ENCODE measurements at regions not wholly inside any gene's neighbourhood (a gene's known extent, or its start where the extent isn't known, plus 50 kb on each side); places are given as distances from the start of the nearest gene placed in this dataset.

DNA sequence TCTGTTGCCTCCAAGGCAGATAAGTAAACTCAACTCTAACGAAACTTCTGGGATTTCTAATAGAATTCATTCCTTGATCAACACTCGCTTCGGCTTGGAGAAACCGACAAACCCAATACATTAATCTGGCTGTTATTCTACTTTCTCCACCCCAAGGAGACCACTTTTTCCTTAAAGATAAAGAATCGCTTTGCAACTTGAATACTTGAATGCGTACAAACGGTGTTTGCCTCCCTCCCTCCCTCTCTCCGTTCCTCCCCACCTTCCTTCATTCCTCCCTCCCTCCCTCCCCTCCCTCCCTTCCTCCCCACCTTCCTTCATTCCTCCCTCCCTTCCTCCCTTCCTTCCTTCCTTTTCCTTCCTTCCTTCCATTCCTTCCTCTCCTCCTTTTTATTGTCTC is 432.6 kb downstream of the HAPSTR1 start:
- H3K27me3 Mint-ChIP-seq, result no peaks in the 10 kb centered on the region
- peaks cover 7% of the 10 kb centered on the region for H3K9me3 Mint-ChIP-seq (ENCODE audit: low read depth)
- intact Hi-C loops (cut with DNase I, micrococcal nuclease), result no loop called here
- CTCF ChIA-PET, result no interaction called here
- POLR2A ChIA-PET, result no interaction called here
- ATAC-seq (no peak), DNase-seq (no peak)
- no peaks in the 10 kb centered on the region for H3K36me3 Mint-ChIP-seq (ENCODE audit: low read depth)
- no peak overlapping the region for H3K27ac Mint-ChIP-seq
- no peaks in the 10 kb centered on the region for H3K4me1 Mint-ChIP-seq
- no peak overlapping the region for H3K4me3 Mint-ChIP-seq

DNA sequence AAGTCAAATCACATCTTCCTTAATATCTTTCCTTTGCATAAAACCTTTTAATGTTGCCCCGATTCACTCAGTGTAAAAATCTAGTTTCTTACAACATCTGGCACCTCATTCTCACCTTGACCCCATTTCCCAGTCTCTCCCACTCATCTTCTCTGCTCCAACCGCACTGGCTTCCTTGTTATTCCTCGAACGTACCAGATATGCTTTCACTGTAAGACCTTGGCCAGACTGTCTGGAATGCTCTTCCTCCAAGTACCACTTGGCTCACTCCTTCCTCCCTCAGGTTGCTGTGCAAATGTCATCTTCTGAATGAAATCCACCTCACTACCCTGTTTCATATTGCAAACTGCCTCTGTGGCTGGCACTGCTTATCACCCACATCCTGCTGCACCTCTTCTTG is 433.6 kb downstream of the HAPSTR1 start:
- no peaks in the 10 kb centered on the region for H3K36me3 Mint-ChIP-seq (ENCODE audit: low read depth)
- DNase-seq (no peak), ATAC-seq (no peak)
- ChIA-PET CTCF (no interaction called here), POLR2A (no interaction called here)
- peaks cover 7% of the 10 kb centered on the region for H3K9me3 Mint-ChIP-seq (ENCODE audit: low read depth)
- H3K4me1 Mint-ChIP-seq, result no peaks in the 10 kb centered on the region
- no peaks in the 10 kb centered on the region for H3K27me3 Mint-ChIP-seq
- no peak overlapping the region for H3K4me3 Mint-ChIP-seq
- intact Hi-C loops (cut with DNase I, micrococcal nuclease), result no loop called here
- no peak overlapping the region for H3K27ac Mint-ChIP-seq

GRCh38 chr16:9526791-9527190 is 435.3 kb downstream of the HAPSTR1 start:
- ChIA-PET POLR2A (no interaction called here), CTCF (no interaction called here)
- peaks cover 9% of the 10 kb centered on the region for H3K9me3 Mint-ChIP-seq (ENCODE audit: low read depth)
- DNase-seq (no peak), ATAC-seq (no peak)
- H3K36me3 Mint-ChIP-seq (ENCODE audit: low read depth), result no peaks in the 10 kb centered on the region
- H3K27ac Mint-ChIP-seq, result no peak overlapping the region
- no peak overlapping the region for H3K4me3 Mint-ChIP-seq
- intact Hi-C loops (cut with DNase I, micrococcal nuclease), result no loop called here
- H3K4me1 Mint-ChIP-seq, result no peaks in the 10 kb centered on the region
- no peaks in the 10 kb centered on the region for H3K27me3 Mint-ChIP-seq

DNA sequence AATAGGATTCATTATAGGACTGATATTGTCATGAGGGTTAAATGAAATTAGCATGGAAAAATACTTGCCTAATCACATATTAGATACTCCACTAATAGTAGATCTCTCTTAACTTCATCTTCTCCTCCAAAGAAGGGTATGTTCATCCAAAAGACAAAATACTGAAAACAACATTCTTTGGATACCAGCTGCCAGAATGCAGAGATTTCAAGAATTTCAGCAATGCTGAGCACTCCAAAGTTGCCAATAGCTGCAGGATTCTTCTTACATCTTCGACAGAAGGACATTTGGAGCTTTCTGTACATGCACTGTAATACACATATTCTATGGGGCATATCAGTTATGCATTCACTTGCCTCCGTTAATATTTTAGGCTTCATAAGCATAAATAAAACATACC is 436.5 kb downstream of the HAPSTR1 start:
- H3K27me3 Mint-ChIP-seq, result no peaks in the 10 kb centered on the region

DNA sequence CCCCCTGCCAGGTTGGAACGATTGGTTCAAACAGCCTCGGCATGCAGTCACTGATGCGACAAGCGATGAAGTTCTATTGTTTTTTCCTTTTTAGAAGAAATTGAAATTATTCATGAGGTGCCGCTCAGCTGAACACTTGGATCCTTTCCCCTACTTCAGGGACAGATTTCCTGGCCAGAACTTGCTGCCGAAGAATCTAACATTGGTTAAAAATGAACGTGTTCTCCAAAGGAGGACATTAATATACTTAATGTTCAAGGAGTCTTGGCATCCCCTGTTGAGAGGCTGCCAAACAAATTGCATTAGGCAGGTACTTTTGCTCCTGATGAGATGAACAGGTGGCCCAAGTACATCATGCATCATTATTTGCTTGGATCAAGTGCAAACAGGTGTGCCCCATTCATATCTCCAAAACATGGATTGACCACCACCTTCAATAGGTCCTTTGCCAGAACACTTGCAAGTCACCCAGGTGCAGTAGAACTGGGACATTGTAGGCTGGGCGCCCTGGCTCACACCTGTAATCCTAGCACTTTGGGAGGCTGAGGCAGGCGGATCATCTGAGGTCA is 437.2 kb downstream of the HAPSTR1 start:
- no peaks in the 10 kb centered on the region for H3K27me3 Mint-ChIP-seq
- ChIA-PET POLR2A (no interaction called here), CTCF (no interaction called here)
- no peaks in the 10 kb centered on the region for H3K36me3 Mint-ChIP-seq (ENCODE audit: low read depth)
- H3K4me3 Mint-ChIP-seq, result no peak overlapping the region
- no peak for ATAC-seq
- peaks cover 9% of the 10 kb centered on the region for H3K9me3 Mint-ChIP-seq (ENCODE audit: low read depth)
- DNase-seq, result no peak
- H3K27ac Mint-ChIP-seq, result no peak overlapping the region
- intact Hi-C loops (cut with DNase I, micrococcal nuclease), result no loop called here
- H3K4me1 Mint-ChIP-seq, result no peaks in the 10 kb centered on the region

More for the DNA sequence above, 436.5 kb downstream of the HAPSTR1 start:
- intact Hi-C loops (cut with DNase I, micrococcal nuclease), result no loop called here
- no peak overlapping the region for H3K4me3 Mint-ChIP-seq
- no peaks in the 10 kb centered on the region for H3K4me1 Mint-ChIP-seq
- H3K9me3 Mint-ChIP-seq (ENCODE audit: low read depth), result peaks cover 9% of the 10 kb centered on the region
- no peak overlapping the region for H3K27ac Mint-ChIP-seq
- CTCF ChIA-PET, result no interaction called here
- no peaks in the 10 kb centered on the region for H3K36me3 Mint-ChIP-seq (ENCODE audit: low read depth)
- no peak for ATAC-seq
- no peak for DNase-seq
- POLR2A ChIA-PET, result no interaction called here

DNA sequence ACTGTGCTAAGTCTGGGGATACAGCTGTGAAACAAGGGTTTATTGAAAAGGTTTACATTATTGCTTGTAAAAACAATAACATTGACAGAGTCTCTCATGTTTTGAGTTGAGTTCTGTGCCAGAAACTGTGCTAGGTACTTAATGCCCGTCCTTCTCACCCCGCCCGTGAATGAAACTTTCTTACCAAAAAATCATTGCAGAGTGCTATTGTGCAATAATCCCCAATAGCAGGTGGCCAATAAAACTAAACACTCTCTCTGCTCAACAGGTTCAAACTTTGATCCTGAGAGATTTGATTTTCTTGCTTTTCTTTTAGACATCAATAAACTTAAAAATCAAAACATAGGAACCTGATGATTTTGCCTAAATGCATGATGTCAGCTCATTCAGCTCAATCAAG is 441.6 kb downstream of the HAPSTR1 start:
- ChIA-PET CTCF (interaction anchor here (0.6 kb wide), 1 partner anchor 1325 kb away, joined by 3 read pairs; no protein-coding TSS in a partner anchor), POLR2A (no interaction called here)
- no peaks in the 10 kb centered on the region for H3K36me3 Mint-ChIP-seq (ENCODE audit: low read depth)
- ATAC-seq (no peak), DNase-seq (no peak)
- peaks cover 2% of the 10 kb centered on the region for H3K9me3 Mint-ChIP-seq (ENCODE audit: low read depth)
- H3K4me1 Mint-ChIP-seq, result no peaks in the 10 kb centered on the region
- H3K27ac Mint-ChIP-seq, result no peak overlapping the region
- H3K4me3 Mint-ChIP-seq, result no peak overlapping the region
- intact Hi-C loops (cut with DNase I, micrococcal nuclease), result no loop called here
- H3K27me3 Mint-ChIP-seq, result no peaks in the 10 kb centered on the region

- no peaks in the 10 kb centered on the region for H3K27me3 Mint-ChIP-seq
- H3K36me3 Mint-ChIP-seq (ENCODE audit: low read depth), result no peaks in the 10 kb centered on the region
- H3K27ac Mint-ChIP-seq, result no peak overlapping the region
- peaks cover 2% of the 10 kb centered on the region for H3K9me3 Mint-ChIP-seq (ENCODE audit: low read depth)
- H3K4me1 Mint-ChIP-seq, result no peaks in the 10 kb centered on the region
- intact Hi-C loops (cut with DNase I, micrococcal nuclease), result no loop called here
- ATAC-seq, result no peak
- POLR2A ChIA-PET, result no interaction called here
- no peak overlapping the region for H3K4me3 Mint-ChIP-seq
- CTCF ChIA-PET, result no interaction called here
- no peak for DNase-seq
These were observed 443.3 kb downstream of the HAPSTR1 start for GRCh38 chr16:9534759-9535158.

DNA sequence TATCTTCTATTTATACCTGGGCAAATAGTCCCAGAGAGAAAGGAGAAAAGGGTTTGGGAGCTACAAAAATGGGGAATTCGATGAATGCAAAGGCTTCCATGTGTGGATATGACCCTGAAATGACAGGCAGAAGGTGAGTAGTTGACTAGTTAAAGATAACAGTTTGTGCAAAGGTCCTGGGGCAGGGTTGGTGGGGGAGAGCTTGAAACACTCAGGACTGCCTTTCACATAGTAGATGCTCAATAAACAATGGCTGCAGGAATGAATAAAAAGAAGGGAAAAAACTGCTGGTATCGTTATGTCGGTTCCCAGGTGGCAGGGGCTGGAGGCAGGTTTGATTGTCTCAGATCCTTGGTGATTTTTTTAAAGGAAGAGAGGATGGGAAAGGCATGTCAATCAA is 445.5 kb downstream of the HAPSTR1 start:
- DNase-seq (no peak), ATAC-seq (no peak)
- CTCF ChIA-PET, result interaction anchor here (0.5 kb wide), 2 partner anchors 1158 to 1942 kb away, joined by 3 read pairs; partner anchors contain the start of gene TEKT5
- H3K27me3 Mint-ChIP-seq, result no peaks in the 10 kb centered on the region
- POLR2A ChIA-PET, result no interaction called here
- no peaks in the 10 kb centered on the region for H3K36me3 Mint-ChIP-seq (ENCODE audit: low read depth)
- H3K9me3 Mint-ChIP-seq (ENCODE audit: low read depth), result no peaks in the 10 kb centered on the region
- intact Hi-C loops (cut with DNase I, micrococcal nuclease), result no loop called here
- H3K4me3 Mint-ChIP-seq, result no peak overlapping the region
- no peak overlapping the region for H3K27ac Mint-ChIP-seq
- H3K4me1 Mint-ChIP-seq, result no peaks in the 10 kb centered on the region

GRCh38 chr16:9539346-9539745 is 447.9 kb downstream of the HAPSTR1 start:
- no peak for ATAC-seq
- Mint-ChIP-seq H3K4me3 (no peak overlapping the region), H3K9me3 (ENCODE audit: low read depth) (no peaks in the 10 kb centered on the region), H3K4me1 (no peaks in the 10 kb centered on the region), H3K27me3 (no peaks in the 10 kb centered on the region), H3K36me3 (ENCODE audit: low read depth) (no peaks in the 10 kb centered on the region), H3K27ac (no peak overlapping the region)
- intact Hi-C loops (cut with DNase I, micrococcal nuclease), result no loop called here
- DNase-seq, result no peak
- ChIA-PET CTCF (no interaction called here), POLR2A (no interaction called here)

- Mint-ChIP-seq H3K4me3 (no peak overlapping the region), H3K27ac (no peak overlapping the region), H3K4me1 (no peaks in the 10 kb centered on the region), H3K36me3 (ENCODE audit: low read depth) (no peaks in the 10 kb centered on the region), H3K9me3 (ENCODE audit: low read depth) (peaks cover 5% of the 10 kb centered on the region), H3K27me3 (no peaks in the 10 kb centered on the region)
- ATAC-seq (no peak), DNase-seq (no peak)
- POLR2A ChIA-PET, result interaction anchor here (0.6 kb wide), 1 partner anchor 401 kb away, joined by 5 read pairs; no protein-coding TSS in a partner anchor
- intact Hi-C loops (cut with DNase I, micrococcal nuclease), result loop anchor here in 1 of 2 experiments (10.0 kb wide), 1 partner anchor 63 kb away; no protein-coding TSS in a partner anchor
- CTCF ChIA-PET, result no interaction called here
These were observed 450.3 kb downstream of the HAPSTR1 start for GRCh38 chr16:9541723-9542122.

DNA sequence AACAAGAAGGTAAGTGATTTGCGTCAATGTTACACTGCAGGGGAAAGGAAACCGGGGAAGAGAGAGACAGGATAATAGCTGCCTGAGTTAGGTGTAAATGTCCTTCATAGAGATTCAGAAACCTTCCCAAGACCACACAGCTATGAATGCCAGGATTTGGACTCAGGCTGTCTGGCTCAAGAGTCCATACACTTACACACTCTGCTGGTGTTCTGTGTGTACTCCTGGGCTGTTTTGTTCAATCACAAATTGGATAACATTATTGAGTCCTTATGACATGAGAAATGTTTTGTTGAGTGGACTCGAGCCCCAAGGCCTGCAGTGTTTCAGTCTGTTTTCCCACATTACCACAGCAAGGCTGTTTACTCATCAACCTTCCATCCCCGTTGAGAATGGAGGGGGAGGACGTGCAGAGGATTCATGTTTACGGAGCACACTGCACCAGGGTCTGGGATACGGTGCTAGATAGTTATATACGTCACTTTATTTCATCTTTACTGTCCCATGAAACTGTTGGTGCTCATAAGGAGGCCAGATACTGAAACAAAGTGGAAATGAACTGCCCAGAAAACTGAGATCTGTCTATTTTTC is 450.8 kb downstream of the HAPSTR1 start:
- Mint-ChIP-seq H3K36me3 (ENCODE audit: low read depth) (no peaks in the 10 kb centered on the region), H3K4me1 (no peaks in the 10 kb centered on the region), H3K27ac (no peak overlapping the region), H3K27me3 (no peaks in the 10 kb centered on the region), H3K9me3 (ENCODE audit: low read depth) (peaks cover 5% of the 10 kb centered on the region), H3K4me3 (no peak overlapping the region)
- CTCF ChIA-PET, result no interaction called here
- POLR2A ChIA-PET, result no interaction called here
- intact Hi-C loops (cut with DNase I, micrococcal nuclease), result loop anchor here in 1 of 2 experiments (10.0 kb wide), 1 partner anchor 63 kb away; no protein-coding TSS in a partner anchor
- DNase-seq (no peak), ATAC-seq (no peak)

- Mint-ChIP-seq H3K4me3 (no peak overlapping the region), H3K4me1 (no peaks in the 10 kb centered on the region), H3K27me3 (no peaks in the 10 kb centered on the region), H3K9me3 (ENCODE audit: low read depth) (peaks cover 7% of the 10 kb centered on the region), H3K36me3 (ENCODE audit: low read depth) (no peaks in the 10 kb centered on the region), H3K27ac (no peak overlapping the region)
- CTCF ChIA-PET, result no interaction called here
- DNase-seq (no peak), ATAC-seq (no peak)
- POLR2A ChIA-PET, result interaction anchor here (0.7 kb wide), 1 partner anchor 274 kb away, joined by 6 read pairs; no protein-coding TSS in a partner anchor
- intact Hi-C loops (cut with DNase I, micrococcal nuclease), result loop anchor here in 1 of 2 experiments (10.0 kb wide), 1 partner anchor 59 kb away; no protein-coding TSS in a partner anchor
These were observed 454.3 kb downstream of the HAPSTR1 start for GRCh38 chr16:9545522-9546437.

All from activated CD4-positive, alpha-beta T cell treated with anti-CD3 and anti-CD28 coated beads for 36 hours (primary cell).